ENCODE measurements at regions not wholly inside any gene's neighbourhood (a gene's known extent, or its start where the extent isn't known, plus 50 kb on each side); places are given as distances from the start of the nearest gene placed in this dataset.

DNA sequence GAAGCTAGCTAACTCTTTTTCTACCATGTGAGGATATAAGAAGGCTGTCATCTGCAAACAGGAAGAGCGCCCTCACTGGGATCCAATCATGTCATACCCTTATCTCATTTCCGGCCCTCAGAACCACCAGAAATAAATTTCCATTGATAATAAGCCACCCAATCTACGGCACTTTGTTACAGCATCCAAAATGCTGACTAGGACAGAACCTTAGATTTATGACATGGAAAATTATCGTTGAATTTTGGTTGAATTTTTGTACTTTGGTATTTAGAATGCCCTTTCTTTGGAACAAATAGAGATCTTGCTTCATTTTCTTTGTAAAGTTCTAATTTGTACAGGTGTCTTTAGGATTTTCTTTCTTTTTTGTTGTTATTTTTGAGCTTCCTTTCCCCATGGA is 53.3 kb upstream of the CYLC2 start:
- TF ChIP-seq, protein P1, sequence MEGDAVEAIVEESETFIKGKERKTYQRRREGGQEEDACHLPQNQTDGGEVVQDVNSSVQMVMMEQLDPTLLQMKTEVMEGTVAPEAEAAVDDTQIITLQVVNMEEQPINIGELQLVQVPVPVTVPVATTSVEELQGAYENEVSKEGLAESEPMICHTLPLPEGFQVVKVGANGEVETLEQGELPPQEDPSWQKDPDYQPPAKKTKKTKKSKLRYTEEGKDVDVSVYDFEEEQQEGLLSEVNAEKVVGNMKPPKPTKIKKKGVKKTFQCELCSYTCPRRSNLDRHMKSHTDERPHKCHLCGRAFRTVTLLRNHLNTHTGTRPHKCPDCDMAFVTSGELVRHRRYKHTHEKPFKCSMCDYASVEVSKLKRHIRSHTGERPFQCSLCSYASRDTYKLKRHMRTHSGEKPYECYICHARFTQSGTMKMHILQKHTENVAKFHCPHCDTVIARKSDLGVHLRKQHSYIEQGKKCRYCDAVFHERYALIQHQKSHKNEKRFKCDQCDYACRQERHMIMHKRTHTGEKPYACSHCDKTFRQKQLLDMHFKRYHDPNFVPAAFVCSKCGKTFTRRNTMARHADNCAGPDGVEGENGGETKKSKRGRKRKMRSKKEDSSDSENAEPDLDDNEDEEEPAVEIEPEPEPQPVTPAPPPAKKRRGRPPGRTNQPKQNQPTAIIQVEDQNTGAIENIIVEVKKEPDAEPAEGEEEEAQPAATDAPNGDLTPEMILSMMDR (conservative IDR thresholded peaks at IDR 0.05): no peak
- TF ChIP-seq EZH2 (IDR thresholded peaks at IDR 0.05; ENCODE audit: low read depth): no peak
